ENCODE measurements at regions not wholly inside any gene's neighbourhood (a gene's known extent, or its start where the extent isn't known, plus 50 kb on each side); places are given as distances from the start of the nearest gene placed in this dataset.

DNA sequence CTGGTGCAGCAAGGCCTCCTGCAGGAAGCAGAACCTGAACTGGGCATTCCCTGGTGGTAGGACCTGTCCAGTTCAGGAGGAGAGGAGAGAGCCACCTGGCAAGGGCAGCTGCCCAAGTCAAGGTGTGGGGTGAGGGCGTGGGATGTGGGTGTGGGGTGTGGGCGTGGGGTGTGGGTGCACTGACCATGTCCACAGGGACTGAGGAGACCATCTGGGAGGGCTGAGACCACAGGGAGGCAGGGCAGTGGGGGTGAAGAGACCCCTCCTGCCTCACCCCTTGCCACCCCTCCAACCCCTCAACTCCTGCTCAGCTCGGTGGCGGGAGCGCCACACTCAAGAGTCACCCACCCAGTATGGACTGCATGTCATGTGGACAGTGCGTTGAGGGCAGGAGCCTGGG is 117.9 kb downstream of the CPZ start:
- TF ChIP-seq, protein P1, sequence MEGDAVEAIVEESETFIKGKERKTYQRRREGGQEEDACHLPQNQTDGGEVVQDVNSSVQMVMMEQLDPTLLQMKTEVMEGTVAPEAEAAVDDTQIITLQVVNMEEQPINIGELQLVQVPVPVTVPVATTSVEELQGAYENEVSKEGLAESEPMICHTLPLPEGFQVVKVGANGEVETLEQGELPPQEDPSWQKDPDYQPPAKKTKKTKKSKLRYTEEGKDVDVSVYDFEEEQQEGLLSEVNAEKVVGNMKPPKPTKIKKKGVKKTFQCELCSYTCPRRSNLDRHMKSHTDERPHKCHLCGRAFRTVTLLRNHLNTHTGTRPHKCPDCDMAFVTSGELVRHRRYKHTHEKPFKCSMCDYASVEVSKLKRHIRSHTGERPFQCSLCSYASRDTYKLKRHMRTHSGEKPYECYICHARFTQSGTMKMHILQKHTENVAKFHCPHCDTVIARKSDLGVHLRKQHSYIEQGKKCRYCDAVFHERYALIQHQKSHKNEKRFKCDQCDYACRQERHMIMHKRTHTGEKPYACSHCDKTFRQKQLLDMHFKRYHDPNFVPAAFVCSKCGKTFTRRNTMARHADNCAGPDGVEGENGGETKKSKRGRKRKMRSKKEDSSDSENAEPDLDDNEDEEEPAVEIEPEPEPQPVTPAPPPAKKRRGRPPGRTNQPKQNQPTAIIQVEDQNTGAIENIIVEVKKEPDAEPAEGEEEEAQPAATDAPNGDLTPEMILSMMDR (IDR thresholded peaks at IDR 0.05), result no peak
- no peak for TF ChIP-seq POLR2A (IDR thresholded peaks at IDR 0.05)

All from right lobe of liver (tissue), 4 donors.